Activated CD4-positive, alpha-beta T cell treated with anti-CD3 and anti-CD28 coated beads, Interleukin-2, amount 10 ng/mL, durations not matched to agents 7 days and 5 days (primary cell): ENCODE measurements at regions not wholly inside any gene's neighbourhood (a gene's known extent, or its start where the extent isn't known, plus 50 kb on each side); places are given as distances from the start of the nearest gene placed in this dataset.
"Not testable (repeated sequence)": the region's sequence is repeated elsewhere in the genome, so short reads cannot be mapped to it uniquely, and the experiment has no call there.

Experiments
- CTCF ChIA-PET: fragments of 350-600 bp; sonication (Branson Sonifier 250); formaldehyde crosslinking; loops from one replicate; lab custom pipeline; 2021; ENCODE audit warnings: antibody characterized with exemption; lab: Charles Lee
- POLR2A ChIA-PET: fragments of 350-600 bp; sonication (Branson Sonifier 250); formaldehyde crosslinking; loops from one replicate; lab custom pipeline; 2021; ENCODE audit warnings: antibody characterized with exemption; lab: Charles Lee
- DNase-seq: peaks from one replicate; pipeline ENCODE4 v3.0.0-alpha.2; 2020
- H3K27ac Mint-ChIP-seq: one replicate; pipeline ENCODE4 v1.8.0; 2021; ENCODE audit warnings: mild to moderate bottlenecking, moderate library complexity, mixed read lengths
- H3K27me3 Mint-ChIP-seq: one replicate; pipeline ENCODE4 v1.8.0; 2021; ENCODE audit warnings: mixed read lengths
- H3K36me3 Mint-ChIP-seq: one replicate; pipeline ENCODE4 v1.8.0; 2021; ENCODE audit warnings: low read depth, mixed read lengths
- H3K4me1 Mint-ChIP-seq: one replicate; pipeline ENCODE4 v1.8.0; 2021; ENCODE audit warnings: mixed read lengths
- H3K4me3 Mint-ChIP-seq: one replicate; pipeline ENCODE4 v1.8.0; 2021; ENCODE audit warnings: mild to moderate bottlenecking, moderate library complexity, mixed read lengths
- H3K9me3 Mint-ChIP-seq: one replicate; pipeline ENCODE4 v1.8.0; 2021; ENCODE audit warnings: mixed read lengths

DNA sequence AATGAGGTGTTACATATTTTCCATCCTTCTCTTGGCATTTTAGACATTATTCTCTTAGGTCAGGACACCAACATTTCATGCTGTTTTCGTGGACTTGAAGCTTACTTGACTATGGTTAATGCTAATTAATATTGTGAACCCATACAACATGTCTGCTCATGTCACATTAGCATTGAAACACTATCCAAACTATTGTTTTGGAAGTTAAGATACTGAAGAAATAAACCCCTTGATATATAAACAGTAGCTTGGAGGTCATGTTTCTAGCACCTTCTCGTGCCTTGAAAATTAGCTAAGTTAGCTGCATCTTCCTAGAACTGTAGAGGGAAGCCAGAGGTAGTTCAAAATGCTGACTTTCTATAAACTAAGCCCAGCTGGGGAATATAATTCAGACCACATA lies 288.8 kb downstream of the LTN1 start:
- Mint-ChIP-seq H3K27ac (no peak overlapping the region), H3K27me3 (no peaks in the 10 kb centered on the region), H3K36me3 (peaks cover 3% of the 10 kb centered on the region), H3K4me1 (no peaks in the 10 kb centered on the region), H3K9me3 (peaks cover 3% of the 10 kb centered on the region), H3K4me3 (no peak overlapping the region)
- CTCF ChIA-PET: interaction anchor here (1.5 kb wide), 1 partner anchor 10 kb away, joined by 3 read pairs; no protein-coding TSS in a partner anchor
- POLR2A ChIA-PET: no interaction called here
- DNase-seq: no peak

- no peak overlapping the region for H3K27ac Mint-ChIP-seq
- no peaks in the 10 kb centered on the region for H3K27me3 Mint-ChIP-seq
- H3K9me3 Mint-ChIP-seq: peaks cover 15% of the 10 kb centered on the region
- H3K4me1 Mint-ChIP-seq: no peaks in the 10 kb centered on the region
- DNase-seq: no peak
- ChIA-PET CTCF (no interaction called here), POLR2A (no interaction called here)
- no peak overlapping the region for H3K4me3 Mint-ChIP-seq
- H3K36me3 Mint-ChIP-seq: peaks cover 5% of the 10 kb centered on the region
Measured at GRCh38 chr21:28699596-28700259, 292.9 kb downstream of the LTN1 start.

GRCh38 chr21:28699186-28699585 lies 293.5 kb downstream of the LTN1 start:
- no peaks in the 10 kb centered on the region for H3K27me3 Mint-ChIP-seq
- ChIA-PET POLR2A (no interaction called here), CTCF (no interaction called here)
- H3K27ac Mint-ChIP-seq: no peak overlapping the region
- DNase-seq: no peak
- H3K9me3 Mint-ChIP-seq: peaks cover 15% of the 10 kb centered on the region
- no peak overlapping the region for H3K4me3 Mint-ChIP-seq
- H3K36me3 Mint-ChIP-seq: peaks cover 5% of the 10 kb centered on the region
- H3K4me1 Mint-ChIP-seq: no peaks in the 10 kb centered on the region

DNA sequence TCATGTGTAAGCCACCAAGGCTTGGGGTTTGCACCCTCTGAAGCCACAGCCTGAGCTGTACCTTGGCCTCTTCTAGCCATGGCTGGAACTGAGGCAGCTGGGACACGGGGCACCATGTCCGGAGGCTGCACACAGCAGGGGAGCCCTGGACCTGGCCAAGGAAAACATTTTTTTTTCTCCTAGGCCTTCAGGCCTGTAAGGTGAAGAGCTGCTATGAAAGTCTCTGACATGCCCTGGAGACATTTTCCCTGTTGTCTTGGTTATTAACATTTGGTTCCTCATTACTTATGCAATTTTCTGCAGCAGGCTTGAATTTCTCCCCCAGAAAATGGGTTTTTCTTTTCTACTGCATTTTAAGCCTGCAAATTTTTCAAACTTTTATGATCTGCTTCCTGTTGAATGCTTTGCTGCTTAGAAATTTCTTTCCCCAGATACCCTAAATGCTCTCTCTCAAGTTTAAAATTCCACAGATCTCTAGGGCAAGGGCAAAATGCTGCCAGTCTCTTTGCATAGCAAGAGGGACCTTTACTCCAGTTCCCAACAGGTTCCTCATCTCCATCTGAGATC lies 295.8 kb downstream of the LTN1 start:
- no peak overlapping the region for H3K27ac Mint-ChIP-seq
- peaks cover 2% of the 10 kb centered on the region for H3K36me3 Mint-ChIP-seq
- H3K27me3 Mint-ChIP-seq: no peaks in the 10 kb centered on the region
- CTCF ChIA-PET: no interaction called here
- H3K4me3 Mint-ChIP-seq: no peak overlapping the region
- DNase-seq: no peak
- POLR2A ChIA-PET: no interaction called here
- H3K9me3 Mint-ChIP-seq: peaks cover 12% of the 10 kb centered on the region
- no peaks in the 10 kb centered on the region for H3K4me1 Mint-ChIP-seq

GRCh38 chr21:28693476-28693875 lies 299.2 kb downstream of the LTN1 start:
- H3K27ac Mint-ChIP-seq: no peak overlapping the region
- no peaks in the 10 kb centered on the region for H3K4me1 Mint-ChIP-seq
- ChIA-PET POLR2A (no interaction called here), CTCF (no interaction called here)
- peaks cover 9% of the 10 kb centered on the region for H3K9me3 Mint-ChIP-seq
- H3K4me3 Mint-ChIP-seq: no peak overlapping the region
- H3K36me3 Mint-ChIP-seq: peaks cover 2% of the 10 kb centered on the region
- DNase-seq: no peak
- no peaks in the 10 kb centered on the region for H3K27me3 Mint-ChIP-seq

DNA sequence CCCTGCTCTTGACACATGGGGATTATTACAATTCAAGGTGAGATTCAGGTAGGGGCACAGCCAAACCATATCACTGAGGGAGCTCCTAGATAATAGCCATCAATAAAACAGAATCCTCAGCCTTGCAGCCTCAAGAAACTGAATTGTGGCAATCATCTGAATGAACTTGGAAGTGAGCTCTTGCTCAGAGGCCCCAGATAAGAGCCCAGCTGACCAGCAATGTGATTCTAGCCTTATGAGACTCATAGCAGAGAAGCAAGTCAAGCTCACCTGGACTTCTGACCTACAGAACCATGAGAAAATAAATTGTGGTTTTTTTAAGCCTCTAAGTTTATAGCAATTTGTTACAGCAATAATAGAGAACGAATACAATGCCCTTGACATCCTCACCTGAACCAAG lies 302.5 kb downstream of the LTN1 start:
- Mint-ChIP-seq H3K9me3 (peaks cover 3% of the 10 kb centered on the region), H3K4me3 (no peak overlapping the region), H3K27ac (no peak overlapping the region), H3K27me3 (no peaks in the 10 kb centered on the region), H3K36me3 (peaks cover 2% of the 10 kb centered on the region), H3K4me1 (no peaks in the 10 kb centered on the region)
- POLR2A ChIA-PET: no interaction called here
- DNase-seq: no peak
- CTCF ChIA-PET: no interaction called here

- H3K9me3 Mint-ChIP-seq: peaks cover 5% of the 10 kb centered on the region
- no peaks in the 10 kb centered on the region for H3K27me3 Mint-ChIP-seq
- no peaks in the 10 kb centered on the region for H3K4me1 Mint-ChIP-seq
- ChIA-PET POLR2A (no interaction called here), CTCF (no interaction called here)
- DNase-seq: no peak
- H3K27ac Mint-ChIP-seq: no peak overlapping the region
- no peak overlapping the region for H3K4me3 Mint-ChIP-seq
- H3K36me3 Mint-ChIP-seq: peaks cover 2% of the 10 kb centered on the region
Measured at GRCh38 chr21:28688381-28688780, 304.3 kb downstream of the LTN1 start.

DNA sequence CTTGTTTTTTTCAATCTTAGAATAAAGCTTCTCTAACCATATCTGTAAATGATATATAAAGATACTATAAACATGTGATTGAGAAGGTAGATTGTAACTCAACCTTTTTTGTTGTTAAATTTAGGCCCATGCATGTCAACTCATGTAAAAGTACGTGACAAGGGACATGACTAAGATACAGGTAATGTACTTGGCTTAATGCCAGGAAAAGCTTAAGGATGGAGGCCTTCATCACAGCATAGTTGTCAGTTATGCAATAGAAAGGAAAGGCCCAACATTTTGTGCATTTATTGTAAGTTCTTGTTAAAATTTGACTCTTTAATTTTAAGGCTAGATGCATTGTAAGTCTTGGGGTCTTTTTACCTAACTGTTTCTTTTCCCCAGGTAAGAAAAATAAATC lies 305.1 kb downstream of the LTN1 start:
- no peak for DNase-seq
- Mint-ChIP-seq H3K4me1 (no peaks in the 10 kb centered on the region), H3K4me3 (no peak overlapping the region), H3K27ac (no peak overlapping the region), H3K36me3 (peaks cover 2% of the 10 kb centered on the region), H3K27me3 (no peaks in the 10 kb centered on the region), H3K9me3 (peaks cover 5% of the 10 kb centered on the region)
- CTCF ChIA-PET: no interaction called here
- POLR2A ChIA-PET: no interaction called here

- Mint-ChIP-seq H3K4me3 (no peak overlapping the region), H3K4me1 (no peaks in the 10 kb centered on the region), H3K36me3 (peaks cover 2% of the 10 kb centered on the region), H3K27ac (no peak overlapping the region), H3K27me3 (no peaks in the 10 kb centered on the region), H3K9me3 (peaks cover 9% of the 10 kb centered on the region)
- ChIA-PET POLR2A (no interaction called here), CTCF (interaction anchor here (0.9 kb wide), 1 partner anchor 32 kb away, joined by 3 read pairs; no protein-coding TSS in a partner anchor)
- no peak for DNase-seq
Measured at GRCh38 chr21:28683982-28684752, 308.5 kb downstream of the LTN1 start.

DNA sequence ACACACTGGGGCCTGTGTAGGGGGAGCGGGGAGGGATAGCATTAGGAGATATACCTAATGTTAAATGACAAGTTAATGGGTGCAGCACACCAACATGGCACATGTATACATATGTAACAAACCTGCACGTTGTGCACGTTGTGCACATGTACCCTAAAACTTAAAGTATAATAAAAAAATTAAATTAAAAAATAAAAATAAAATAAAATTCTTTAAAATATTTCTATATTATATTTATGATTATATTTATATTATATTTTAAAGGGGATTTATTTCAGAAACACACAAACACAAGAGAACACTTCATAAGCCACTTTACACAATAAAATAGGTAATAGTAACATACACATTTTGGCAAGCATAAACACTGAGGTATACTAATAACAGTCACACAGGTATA lies 309.8 kb downstream of the LTN1 start:
- CTCF ChIA-PET, H3K36me3 Mint-ChIP-seq, H3K4me1 Mint-ChIP-seq, H3K27ac Mint-ChIP-seq, H3K4me3 Mint-ChIP-seq, H3K27me3 Mint-ChIP-seq, POLR2A ChIA-PET, DNase-seq: not testable (repeated sequence)
- H3K9me3 Mint-ChIP-seq: peaks cover 14% of the 10 kb centered on the region

- H3K27me3 Mint-ChIP-seq, H3K4me1 Mint-ChIP-seq, POLR2A ChIA-PET, DNase-seq, H3K36me3 Mint-ChIP-seq, CTCF ChIA-PET, H3K9me3 Mint-ChIP-seq, H3K4me3 Mint-ChIP-seq, H3K27ac Mint-ChIP-seq: not testable (repeated sequence)
Measured at GRCh38 chr21:28677096-28677495, 315.6 kb downstream of the LTN1 start.

- Mint-ChIP-seq H3K27ac (no peak overlapping the region), H3K9me3 (peaks cover 10% of the 10 kb centered on the region), H3K4me3 (no peak overlapping the region), H3K27me3 (no peaks in the 10 kb centered on the region), H3K36me3 (peaks cover 2% of the 10 kb centered on the region), H3K4me1 (no peaks in the 10 kb centered on the region)
- no peak for DNase-seq
- ChIA-PET POLR2A (no interaction called here), CTCF (no interaction called here)
Measured at GRCh38 chr21:28675331-28676041, 317.2 kb downstream of the LTN1 start.

GRCh38 chr21:28674763-28675162 lies 317.9 kb downstream of the LTN1 start:
- H3K27ac Mint-ChIP-seq: no peak overlapping the region
- CTCF ChIA-PET: no interaction called here
- H3K4me3 Mint-ChIP-seq: no peak overlapping the region
- H3K36me3 Mint-ChIP-seq: peaks cover 2% of the 10 kb centered on the region
- no peaks in the 10 kb centered on the region for H3K27me3 Mint-ChIP-seq
- H3K9me3 Mint-ChIP-seq: peaks cover 5% of the 10 kb centered on the region
- no peak for DNase-seq
- POLR2A ChIA-PET: no interaction called here
- no peaks in the 10 kb centered on the region for H3K4me1 Mint-ChIP-seq
